ELF-1 (cell line): ENCODE measurements at regions not wholly inside any gene's neighbourhood (a gene's known extent, or its start where the extent isn't known, plus 50 kb on each side); places are given as distances from the start of the nearest gene placed in this dataset.
"Not testable (repeated sequence)": the region's sequence is repeated elsewhere in the genome, so short reads cannot be mapped to it uniquely, and the experiment has no call there.

Source experiments
- DNase-seq: peaks from one replicate; pipeline ENCODE4 v3.0.0-alpha.2; 2016; ENCODE audit warnings: low read depth, low spot score

GRCh38 chr5:89560696-89561095 lies 677.7 kb upstream of the MEF2C start:
- no peak for DNase-seq

GRCh38 chr5:89556215-89556913 lies 673.4 kb upstream of the MEF2C start:
- DNase-seq: no peak

GRCh38 chr5:89546657-89547056 lies 663.7 kb upstream of the MEF2C start:
- DNase-seq: no peak

GRCh38 chr5:89545626-89546025 lies 662.6 kb upstream of the MEF2C start:
- no peak for DNase-seq

GRCh38 chr5:89545076-89545475 lies 662.1 kb upstream of the MEF2C start:
- no peak for DNase-seq

- DNase-seq: no peak
Measured at GRCh38 chr5:89542736-89543135, 659.8 kb upstream of the MEF2C start.

- DNase-seq: no peak
Measured at GRCh38 chr5:89537800-89538199, 654.8 kb upstream of the MEF2C start.

- DNase-seq: no peak
Measured at GRCh38 chr5:89536020-89536419, 653.0 kb upstream of the MEF2C start.

- no peak for DNase-seq
Measured at GRCh38 chr5:89535411-89535810, 652.4 kb upstream of the MEF2C start.

- DNase-seq: no peak
Measured at GRCh38 chr5:89534331-89534730, 651.3 kb upstream of the MEF2C start.

GRCh38 chr5:89524785-89525184 lies 641.8 kb upstream of the MEF2C start:
- no peak for DNase-seq

GRCh38 chr5:89523867-89524266 lies 640.9 kb upstream of the MEF2C start:
- not testable (repeated sequence) for DNase-seq

- no peak for DNase-seq
Measured at GRCh38 chr5:89520771-89521170, 637.8 kb upstream of the MEF2C start.

GRCh38 chr5:89513299-89514044 lies 630.5 kb upstream of the MEF2C start:
- no peak for DNase-seq

GRCh38 chr5:89504051-89504450 lies 621.1 kb upstream of the MEF2C start:
- no peak for DNase-seq

GRCh38 chr5:89499787-89500186 lies 616.8 kb upstream of the MEF2C start:
- no peak for DNase-seq

- no peak for DNase-seq
Measured at GRCh38 chr5:89498699-89499098, 615.7 kb upstream of the MEF2C start.

GRCh38 chr5:89493414-89493813 lies 610.4 kb upstream of the MEF2C start:
- DNase-seq: no peak

GRCh38 chr5:89484962-89485361 lies 602.0 kb upstream of the MEF2C start:
- DNase-seq: no peak

- DNase-seq: no peak
Measured at GRCh38 chr5:89480406-89481007, 597.5 kb upstream of the MEF2C start.

- no peak for DNase-seq
Measured at GRCh38 chr5:89478851-89479250, 595.9 kb upstream of the MEF2C start.

GRCh38 chr5:89473196-89473595 lies 590.2 kb upstream of the MEF2C start:
- no peak for DNase-seq

GRCh38 chr5:89471541-89471940 lies 588.6 kb upstream of the MEF2C start:
- no peak for DNase-seq
